Loucy (cell line): ENCODE measurements at regions not wholly inside any gene's neighbourhood (a gene's known extent, or its start where the extent isn't known, plus 50 kb on each side); places are given as distances from the start of the nearest gene placed in this dataset.

Source experiments
- H2AFZ ChIP-seq: fragments of 200-600 bp; sonication (generic); 2 replicates; pipeline ENCODE4 v1.6.0; 2016; ENCODE audit warnings: antibody characterized with exemption, mild to moderate bottlenecking, low read length, moderate library complexity
- H3F3A ChIP-seq: fragments of 200-600 bp; 2 replicates; pipeline ENCODE4 v1.6.0; 2016; ENCODE audit warnings: antibody characterized with exemption, low read depth, mild to moderate bottlenecking
- H3K27me3 ChIP-seq: fragments of 200-600 bp; sonication (generic); 2 replicates; pipeline ENCODE4 v1.6.1; 2014; ENCODE audit warnings: low read length, mild to moderate bottlenecking; ENCODE audit not compliant: insufficient read depth, poor library complexity, severe bottlenecking
- H3K36me3 ChIP-seq: fragments of 200-600 bp; sonication (generic); 2 replicates; pipeline ENCODE4 v1.6.1; 2016; ENCODE audit warnings: low read length; ENCODE audit not compliant: insufficient read depth
- H3K4me1 ChIP-seq: fragments of 200-600 bp; sonication (generic); 2 replicates; pipeline ENCODE4 v1.5.1; 2014; ENCODE audit warnings: low read length, mild to moderate bottlenecking; ENCODE audit not compliant: insufficient read depth, poor library complexity, severe bottlenecking
- H3K4me2 ChIP-seq: fragments of 200-600 bp; sonication (generic); 2 replicates; pipeline ENCODE4 v1.6.0; 2014; ENCODE audit warnings: antibody characterized with exemption, low read length, low read depth, mild to moderate bottlenecking; ENCODE audit not compliant: poor library complexity, severe bottlenecking
- H3K4me3 ChIP-seq: fragments of 200-600 bp; sonication (generic); 2 replicates; pipeline ENCODE4 v1.5.1; 2014; ENCODE audit warnings: low read length, mild to moderate bottlenecking, mixed read lengths; ENCODE audit not compliant: poor library complexity, severe bottlenecking
- H3K79me2 ChIP-seq: fragments of 200-600 bp; sonication (generic); 2 replicates; pipeline ENCODE4 v1.6.1; 2014; ENCODE audit warnings: low read length; ENCODE audit not compliant: insufficient read depth
- H3K9ac ChIP-seq: fragments of 200-600 bp; sonication (generic); 2 replicates; pipeline ENCODE4 v1.6.0; 2014; ENCODE audit warnings: mild to moderate bottlenecking, low read depth, low read length, moderate library complexity; ENCODE audit not compliant: poor library complexity, severe bottlenecking
- H3K9me2 ChIP-seq: fragments of 200-600 bp; sonication (generic); replicated peaks from 2 replicates; pipeline ENCODE4 v1.6.1; 2016; ENCODE audit warnings: low read depth, low read length, mixed read lengths
- H3K9me3 ChIP-seq: fragments of 200-600 bp; sonication (generic); 2 replicates; pipeline ENCODE4 v1.6.1; 2014; ENCODE audit warnings: mild to moderate bottlenecking, antibody characterized with exemption, low read length, low read depth; ENCODE audit not compliant: insufficient read depth
- H4K20me1 ChIP-seq: fragments of 200-600 bp; sonication (generic); 2 replicates; pipeline ENCODE4 v1.6.0; 2014; ENCODE audit warnings: antibody characterized with exemption, low read length, mild to moderate bottlenecking; ENCODE audit not compliant: insufficient read depth, poor library complexity, severe bottlenecking
- CTCF ChIP-seq: fragments of 200-600 bp; sonication (generic); conservative IDR thresholded peaks from 2 replicates; pipeline ENCODE4 v1.5.1; 2014; ENCODE audit warnings: mild to moderate bottlenecking, antibody characterized with exemption, low read length
- EZH2phosphoT487 ChIP-seq: fragments of 200-600 bp; IDR thresholded peaks from 2 replicates; pipeline ENCODE4 v1.6.1; 2018; ENCODE audit warnings: antibody characterized with exemption, mild to moderate bottlenecking, moderate library complexity, borderline replicate concordance

GRCh38 chr18:61034580-61034979 lies 298.6 kb upstream of the CDH20 start:
- Histone ChIP-seq H3K27me3 (no peaks in the 10 kb centered on the region), H3K4me3 (no peak overlapping the region), H3K9ac (no peak overlapping the region), H3K4me1 (no peaks in the 10 kb centered on the region), H3K4me2 (no peak overlapping the region), H4K20me1 (no peaks in the 10 kb centered on the region), H3K79me2 (no peaks in the 10 kb centered on the region), H3F3A (no peaks in the 10 kb centered on the region), H3K9me3 (no peaks in the 10 kb centered on the region), H3K9me2 (no peaks in the 10 kb centered on the region), H2AFZ (no peak overlapping the region), H3K36me3 (no peaks in the 10 kb centered on the region)
- no peak for TF ChIP-seq CTCF
- TF ChIP-seq EZH2phosphoT487, result no peak

GRCh38 chr18:61039251-61039650 lies 294.0 kb upstream of the CDH20 start:
- H3K4me3 ChIP-seq, result no peak overlapping the region
- no peaks in the 10 kb centered on the region for H3K27me3 ChIP-seq
- H3K9me3 ChIP-seq, result no peaks in the 10 kb centered on the region
- no peaks in the 10 kb centered on the region for H3K4me1 ChIP-seq
- no peaks in the 10 kb centered on the region for H4K20me1 ChIP-seq
- H3K36me3 ChIP-seq, result no peaks in the 10 kb centered on the region
- no peaks in the 10 kb centered on the region for H3F3A ChIP-seq
- no peak overlapping the region for H2AFZ ChIP-seq
- no peaks in the 10 kb centered on the region for H3K9me2 ChIP-seq
- TF ChIP-seq CTCF, result no peak
- no peak for TF ChIP-seq EZH2phosphoT487
- no peak overlapping the region for H3K9ac ChIP-seq
- no peaks in the 10 kb centered on the region for H3K79me2 ChIP-seq
- H3K4me2 ChIP-seq, result no peak overlapping the region

- H3K9ac ChIP-seq, result no peak overlapping the region
- no peak overlapping the region for H3K4me3 ChIP-seq
- H3K36me3 ChIP-seq, result no peaks in the 10 kb centered on the region
- H3F3A ChIP-seq, result no peaks in the 10 kb centered on the region
- H3K9me3 ChIP-seq, result no peaks in the 10 kb centered on the region
- H4K20me1 ChIP-seq, result no peaks in the 10 kb centered on the region
- no peaks in the 10 kb centered on the region for H3K9me2 ChIP-seq
- H2AFZ ChIP-seq, result no peak overlapping the region
- H3K79me2 ChIP-seq, result no peaks in the 10 kb centered on the region
- H3K4me2 ChIP-seq, result no peak overlapping the region
- no peaks in the 10 kb centered on the region for H3K4me1 ChIP-seq
- TF ChIP-seq EZH2phosphoT487, result no peak
- TF ChIP-seq CTCF, result no peak
- no peaks in the 10 kb centered on the region for H3K27me3 ChIP-seq
Observed at GRCh38 chr18:61047794-61048193, 285.4 kb upstream of the CDH20 start.
